Liver (tissue), 3 donors: ENCODE measurements at regions not wholly inside any gene's neighbourhood (a gene's known extent, or its start where the extent isn't known, plus 50 kb on each side); places are given as distances from the start of the nearest gene placed in this dataset.

Experiments
- FOXA1 ChIP-seq: IDR thresholded peaks from 2 replicates; pipeline ENCODE4 v1.6.1; 2016; ENCODE audit warnings: antibody characterized with exemption
- HNF4A ChIP-seq, 2 donors: conservative IDR thresholded peaks; 2 replicates each; pipeline ENCODE4 v1.6.1; 2016; ENCODE audit warnings: antibody characterized with exemption in 2 of 2, mild to moderate bottlenecking in 2 of 2
- JUND ChIP-seq, 2 donors: IDR thresholded peaks; 2 replicates each; pipeline ENCODE4 v1.6.1; 2016; ENCODE audit warnings: antibody characterized with exemption in 2 of 2
- SP1 ChIP-seq: IDR thresholded peaks from 2 replicates; pipeline ENCODE4 v1.6.1; 2018; ENCODE audit warnings: antibody characterized with exemption, mild to moderate bottlenecking
- YY1 ChIP-seq: IDR thresholded peaks from 2 replicates; pipeline ENCODE4 v1.6.1; 2016; ENCODE audit warnings: antibody characterized with exemption, mild to moderate bottlenecking
- TF ChIP-seq, protein P1 (sequence below): IDR thresholded peaks from 2 replicates; pipeline ENCODE4 v1.6.1; 2016; ENCODE audit warnings: antibody characterized with exemption, mild to moderate bottlenecking
- TF ChIP-seq, protein P2 (sequence below): fragments of 150-350 bp; IDR thresholded peaks from 2 replicates; pipeline ENCODE4 v1.5.1; 2017; ENCODE audit warnings: improper control_type of control experiment, low read depth, low read length; ENCODE audit not compliant: missing input control
- TF ChIP-seq, protein P3 (sequence below): IDR thresholded peaks from 2 replicates; pipeline ENCODE4 v1.6.1; 2016; ENCODE audit warnings: antibody characterized with exemption
- donor health status: healthy.
- donor health status: healthy.

DNA sequence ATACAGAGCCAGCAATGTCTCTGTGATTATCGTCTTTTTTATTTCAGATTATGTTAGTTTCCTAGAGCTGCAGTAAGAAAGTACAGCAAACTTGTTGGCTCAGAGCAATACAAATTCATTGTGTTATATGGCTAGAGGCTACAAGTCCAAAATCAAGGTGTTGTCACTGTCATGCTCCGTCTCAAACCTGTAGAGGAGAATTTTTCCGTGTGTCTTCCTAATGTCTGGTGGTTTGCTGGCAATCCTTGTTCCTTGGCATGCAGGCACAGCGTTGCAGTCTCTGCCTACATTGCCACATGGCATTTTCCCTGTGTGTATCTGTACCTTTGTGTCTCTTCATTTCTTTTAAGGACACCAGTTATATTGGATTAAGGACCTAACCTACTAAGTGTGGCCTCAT, 244.4 kb downstream of the LRRIQ3 start:
- TF ChIP-seq, protein P1, sequence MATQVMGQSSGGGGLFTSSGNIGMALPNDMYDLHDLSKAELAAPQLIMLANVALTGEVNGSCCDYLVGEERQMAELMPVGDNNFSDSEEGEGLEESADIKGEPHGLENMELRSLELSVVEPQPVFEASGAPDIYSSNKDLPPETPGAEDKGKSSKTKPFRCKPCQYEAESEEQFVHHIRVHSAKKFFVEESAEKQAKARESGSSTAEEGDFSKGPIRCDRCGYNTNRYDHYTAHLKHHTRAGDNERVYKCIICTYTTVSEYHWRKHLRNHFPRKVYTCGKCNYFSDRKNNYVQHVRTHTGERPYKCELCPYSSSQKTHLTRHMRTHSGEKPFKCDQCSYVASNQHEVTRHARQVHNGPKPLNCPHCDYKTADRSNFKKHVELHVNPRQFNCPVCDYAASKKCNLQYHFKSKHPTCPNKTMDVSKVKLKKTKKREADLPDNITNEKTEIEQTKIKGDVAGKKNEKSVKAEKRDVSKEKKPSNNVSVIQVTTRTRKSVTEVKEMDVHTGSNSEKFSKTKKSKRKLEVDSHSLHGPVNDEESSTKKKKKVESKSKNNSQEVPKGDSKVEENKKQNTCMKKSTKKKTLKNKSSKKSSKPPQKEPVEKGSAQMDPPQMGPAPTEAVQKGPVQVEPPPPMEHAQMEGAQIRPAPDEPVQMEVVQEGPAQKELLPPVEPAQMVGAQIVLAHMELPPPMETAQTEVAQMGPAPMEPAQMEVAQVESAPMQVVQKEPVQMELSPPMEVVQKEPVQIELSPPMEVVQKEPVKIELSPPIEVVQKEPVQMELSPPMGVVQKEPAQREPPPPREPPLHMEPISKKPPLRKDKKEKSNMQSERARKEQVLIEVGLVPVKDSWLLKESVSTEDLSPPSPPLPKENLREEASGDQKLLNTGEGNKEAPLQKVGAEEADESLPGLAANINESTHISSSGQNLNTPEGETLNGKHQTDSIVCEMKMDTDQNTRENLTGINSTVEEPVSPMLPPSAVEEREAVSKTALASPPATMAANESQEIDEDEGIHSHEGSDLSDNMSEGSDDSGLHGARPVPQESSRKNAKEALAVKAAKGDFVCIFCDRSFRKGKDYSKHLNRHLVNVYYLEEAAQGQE: no peak
- no peak for TF ChIP-seq JUND (IDR thresholded peaks at IDR 0.05)
- TF ChIP-seq, protein P2, sequence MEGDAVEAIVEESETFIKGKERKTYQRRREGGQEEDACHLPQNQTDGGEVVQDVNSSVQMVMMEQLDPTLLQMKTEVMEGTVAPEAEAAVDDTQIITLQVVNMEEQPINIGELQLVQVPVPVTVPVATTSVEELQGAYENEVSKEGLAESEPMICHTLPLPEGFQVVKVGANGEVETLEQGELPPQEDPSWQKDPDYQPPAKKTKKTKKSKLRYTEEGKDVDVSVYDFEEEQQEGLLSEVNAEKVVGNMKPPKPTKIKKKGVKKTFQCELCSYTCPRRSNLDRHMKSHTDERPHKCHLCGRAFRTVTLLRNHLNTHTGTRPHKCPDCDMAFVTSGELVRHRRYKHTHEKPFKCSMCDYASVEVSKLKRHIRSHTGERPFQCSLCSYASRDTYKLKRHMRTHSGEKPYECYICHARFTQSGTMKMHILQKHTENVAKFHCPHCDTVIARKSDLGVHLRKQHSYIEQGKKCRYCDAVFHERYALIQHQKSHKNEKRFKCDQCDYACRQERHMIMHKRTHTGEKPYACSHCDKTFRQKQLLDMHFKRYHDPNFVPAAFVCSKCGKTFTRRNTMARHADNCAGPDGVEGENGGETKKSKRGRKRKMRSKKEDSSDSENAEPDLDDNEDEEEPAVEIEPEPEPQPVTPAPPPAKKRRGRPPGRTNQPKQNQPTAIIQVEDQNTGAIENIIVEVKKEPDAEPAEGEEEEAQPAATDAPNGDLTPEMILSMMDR: no peak
- no peak for TF ChIP-seq FOXA1
- TF ChIP-seq, protein P3, sequence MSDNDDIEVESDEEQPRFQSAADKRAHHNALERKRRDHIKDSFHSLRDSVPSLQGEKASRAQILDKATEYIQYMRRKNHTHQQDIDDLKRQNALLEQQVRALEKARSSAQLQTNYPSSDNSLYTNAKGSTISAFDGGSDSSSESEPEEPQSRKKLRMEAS: no peak
- TF ChIP-seq HNF4A (conservative IDR thresholded peaks at IDR 0.05): no peak
- TF ChIP-seq SP1: no peak
- no peak for TF ChIP-seq YY1
